ENCODE measurements at regions not wholly inside any gene's neighbourhood (a gene's known extent, or its start where the extent isn't known, plus 50 kb on each side); places are given as distances from the start of the nearest gene placed in this dataset.
A peak's percentile ranks its signal among the peaks of the same experiment; 100 is the strongest.

GRCh38 chr14:86574778-86575129 lies 1044.8 kb downstream of the FLRT2 start:
- H2AFZ ChIP-seq (replicated peaks; ENCODE audit: low read length, poor library complexity) = no peak overlapping the region
- dilution Hi-C loops (cut with HindIII; ENCODE audit: low sequenced_read_pairs, unreplicated experiment) = no loop called here
- intact Hi-C loops (cut with micrococcal nuclease) = loop anchor here (2.0 kb wide), 1 partner anchor 78 kb away; no protein-coding TSS in a partner anchor

More at GRCh38 chr14:86574778-86575129, 1044.8 kb downstream of the FLRT2 start:
- H3K36me3 ChIP-seq (ENCODE audit: control insufficient read depth, insufficient read depth, low read length) = no peaks in the 10 kb centered on the region
- peak overlapping the region; percentile 51; the same call in 1 of the 2 replicates for H4K91ac ChIP-seq (ENCODE audit: insufficient read depth, low read depth, low read length)
- H2BK20ac ChIP-seq (ENCODE audit: low read depth, low read length) = peak overlapping the region; percentile 64; the same call in 1 of the 2 replicates
- peak overlapping the region; percentile 89 for H3K56ac ChIP-seq (ENCODE audit: extremely low read depth, insufficient read depth, low read length)
- H2AK5ac ChIP-seq (ENCODE audit: low read depth, low read length) = no peak overlapping the region
- no peak for DNase-seq
- no peaks in the 10 kb centered on the region for H3K27me3 ChIP-seq (ENCODE audit: control insufficient read depth, insufficient read depth, low read length)
- peaks cover 7% of the 10 kb centered on the region for H3K9me3 ChIP-seq (ENCODE audit: control insufficient read depth, insufficient read depth, low read length)
- no peak overlapping the region; the same call in 1 of the 2 replicates for H3K9ac ChIP-seq (ENCODE audit: low read depth, low read length)
- H3K4me3 ChIP-seq (ENCODE audit: insufficient read depth, low read depth, low read length) = peak overlapping the region; percentile 13; the same call in 1 of the 2 replicates
- no peak overlapping the region for H4K5ac ChIP-seq (ENCODE audit: low read depth, low read length)
- no TSS peak for BruUV-seq (replicated peaks)
- in situ Hi-C loops (cut with MboI; ENCODE audit: low sequenced_read_pairs) = no loop called here
- peaks cover 3% of the 10 kb centered on the region; the same call in 1 of the 2 replicates for H3K4me1 ChIP-seq (ENCODE audit: control insufficient read depth, insufficient read depth, low read length)
- no peaks in the 10 kb centered on the region for H3K9me1 ChIP-seq (ENCODE audit: insufficient read depth, low read length)
- no peaks in the 10 kb centered on the region for H4K20me1 ChIP-seq (ENCODE audit: insufficient read depth, low read length)
- no peak overlapping the region for H3K27ac ChIP-seq (ENCODE audit: insufficient read depth, low read length)
- CTCF ChIA-PET = interaction anchor here (0.6 kb wide), 2 partner anchors 18 to 194 kb away, joined by 3 read pairs; no protein-coding TSS in a partner anchor
- POLR2A ChIA-PET (ENCODE audit: unreplicated experiment) = no interaction called here
- no peak overlapping the region; the same call in 1 of the 2 replicates for H3K14ac ChIP-seq (replicated peaks; ENCODE audit: low read depth, low read length)
- TF ChIP-seq MAZ (IDR thresholded peaks at IDR 0.05; ENCODE audit: borderline replicate concordance, low read depth, low read length) = no peak
- no peak for TF ChIP-seq SMC3 (IDR thresholded peaks at IDR 0.05; ENCODE audit: low read depth, low read length)
- no peak for TF ChIP-seq POLR2A (IDR thresholded peaks at IDR 0.05; ENCODE audit: low read depth, low read length)
- no peak for TF ChIP-seq CHD1 (IDR thresholded peaks at IDR 0.05; ENCODE audit: low read depth, low read length)
- TF ChIP-seq RAD21 (IDR thresholded peaks at IDR 0.05; ENCODE audit: low read length) = no peak
- no peak for TF ChIP-seq CTCF (conservative IDR thresholded peaks at IDR 0.05; ENCODE audit: low read depth, low read length)
- no peak for TF ChIP-seq ELK1 (IDR thresholded peaks at IDR 0.05; ENCODE audit: borderline replicate concordance, low read depth, low read length)
- TF ChIP-seq MAFK (IDR thresholded peaks at IDR 0.05; ENCODE audit: low read depth, low read length) = no peak
- TF ChIP-seq BHLHE40 (IDR thresholded peaks at IDR 0.05; ENCODE audit: low read depth, low read length) = no peak
- H3K23ac ChIP-seq (ENCODE audit: low read depth, low read length) = peak overlapping the region; percentile 48; the same call in 1 of the 2 replicates
- H2BK15ac ChIP-seq (ENCODE audit: low read depth, low read length) = no peak overlapping the region
- H2BK5ac ChIP-seq (ENCODE audit: low read depth, low read length, poor library complexity, severe bottlenecking) = peak overlapping the region; percentile 83
- H3K79me1 ChIP-seq (ENCODE audit: low read depth in 1 of 2, low read length in 2 of 2) = no peaks in the 10 kb centered on the region
- no peak overlapping the region for H2AK9ac ChIP-seq (replicated peaks; ENCODE audit: low read depth, low read length, poor library complexity)
- ATAC-seq (ENCODE audit: low read depth) = peak; percentile 35
- peak overlapping the region; percentile 69 to 70; a peak in 2 of 4 replicates for H4K8ac ChIP-seq (ENCODE audit: low read depth in 2 of 2, low read length in 2 of 2)
- WGBS, 2 experiments (ENCODE audit: extremely low coverage in 2 of 2, insufficient read length in 1 of 2) = no CpG with 5 or more reads among the region's 1 CpG
- H3K18ac ChIP-seq (ENCODE audit: low read depth, low read length) = peak overlapping the region; percentile 56; the same call in 1 of the 2 replicates
- peak overlapping the region; percentile 62 for H3K4me2 ChIP-seq (ENCODE audit: low read depth, low read length)
- peak overlapping the region; percentile 40; the same call in 1 of the 2 replicates for H3K4ac ChIP-seq (ENCODE audit: low read depth, low read length)
- H2BK120ac ChIP-seq (ENCODE audit: low read depth, low read length) = peak overlapping the region; percentile 91

All from IMR-90 (cell line).